ENCODE measurements at regions not wholly inside any gene's neighbourhood (a gene's known extent, or its start where the extent isn't known, plus 50 kb on each side); places are given as distances from the start of the nearest gene placed in this dataset.
"Not testable (repeated sequence)": the region's sequence is repeated elsewhere in the genome, so short reads cannot be mapped to it uniquely, and the experiment has no call there.

DNA sequence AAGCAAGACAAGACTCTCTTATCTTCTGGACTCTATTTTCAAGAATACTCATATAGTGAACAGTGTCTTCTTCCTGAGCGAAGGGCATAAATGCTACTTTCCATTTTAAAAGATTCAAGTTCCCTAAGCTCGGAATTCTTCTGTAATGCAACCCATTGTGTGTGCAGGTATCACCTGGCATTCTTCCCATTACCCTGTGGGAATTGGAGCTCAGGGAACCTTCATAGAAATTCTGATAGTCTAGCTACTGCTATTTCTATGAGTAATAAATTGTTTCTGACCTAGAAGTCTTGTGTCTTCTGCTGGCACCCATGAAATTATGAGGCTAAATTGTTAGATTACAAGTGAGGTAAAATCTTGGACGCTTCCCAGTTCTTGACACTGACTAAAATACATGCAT lies 324.1 kb upstream of the DIPK2B start:
- no peak for DNase-seq (ENCODE audit: low read depth in 4 of 4, low spot score in 3 of 4)

DNA sequence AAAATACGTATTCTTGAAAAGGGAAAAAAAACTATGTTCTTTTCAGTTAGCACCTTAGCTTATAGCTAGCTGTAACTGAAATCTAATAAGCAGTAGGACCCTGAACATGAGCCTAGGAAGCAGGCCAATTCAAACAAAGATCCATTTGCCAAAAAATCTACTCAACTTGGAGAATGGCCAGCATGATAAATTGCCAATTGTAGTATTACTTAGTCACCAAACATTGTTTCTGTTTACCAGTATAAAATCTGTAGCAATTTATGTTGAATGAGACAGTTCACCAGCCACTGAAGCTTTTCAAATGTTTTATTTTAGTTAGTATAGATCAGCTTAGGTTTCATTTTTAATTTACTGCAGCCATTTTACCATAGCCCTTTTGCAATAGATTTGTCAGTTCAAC lies 323.6 kb upstream of the DIPK2B start:
- no peak for DNase-seq (ENCODE audit: low read depth in 4 of 4, low spot score in 3 of 4)

DNA sequence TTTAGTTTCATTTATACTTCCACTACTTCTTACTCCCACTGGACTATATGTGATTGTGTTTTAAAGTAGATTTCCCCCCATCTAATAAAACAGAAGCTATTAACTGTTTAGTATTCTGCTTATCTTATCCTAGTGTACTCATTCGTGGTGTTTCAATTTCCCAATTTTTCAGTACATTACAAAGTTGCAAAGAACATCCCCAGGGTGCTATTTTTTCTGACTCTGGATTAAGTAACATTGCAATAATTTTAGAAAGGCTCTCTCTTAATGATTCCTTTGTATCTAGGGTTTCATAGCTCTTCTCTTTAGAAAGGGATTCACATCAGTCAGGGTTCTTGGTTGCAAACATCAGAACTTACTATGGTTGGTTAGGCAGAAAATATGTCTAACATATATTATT lies 317.9 kb upstream of the DIPK2B start:
- DNase-seq (ENCODE audit: low read depth in 4 of 4, low spot score in 3 of 4): no peak

DNA sequence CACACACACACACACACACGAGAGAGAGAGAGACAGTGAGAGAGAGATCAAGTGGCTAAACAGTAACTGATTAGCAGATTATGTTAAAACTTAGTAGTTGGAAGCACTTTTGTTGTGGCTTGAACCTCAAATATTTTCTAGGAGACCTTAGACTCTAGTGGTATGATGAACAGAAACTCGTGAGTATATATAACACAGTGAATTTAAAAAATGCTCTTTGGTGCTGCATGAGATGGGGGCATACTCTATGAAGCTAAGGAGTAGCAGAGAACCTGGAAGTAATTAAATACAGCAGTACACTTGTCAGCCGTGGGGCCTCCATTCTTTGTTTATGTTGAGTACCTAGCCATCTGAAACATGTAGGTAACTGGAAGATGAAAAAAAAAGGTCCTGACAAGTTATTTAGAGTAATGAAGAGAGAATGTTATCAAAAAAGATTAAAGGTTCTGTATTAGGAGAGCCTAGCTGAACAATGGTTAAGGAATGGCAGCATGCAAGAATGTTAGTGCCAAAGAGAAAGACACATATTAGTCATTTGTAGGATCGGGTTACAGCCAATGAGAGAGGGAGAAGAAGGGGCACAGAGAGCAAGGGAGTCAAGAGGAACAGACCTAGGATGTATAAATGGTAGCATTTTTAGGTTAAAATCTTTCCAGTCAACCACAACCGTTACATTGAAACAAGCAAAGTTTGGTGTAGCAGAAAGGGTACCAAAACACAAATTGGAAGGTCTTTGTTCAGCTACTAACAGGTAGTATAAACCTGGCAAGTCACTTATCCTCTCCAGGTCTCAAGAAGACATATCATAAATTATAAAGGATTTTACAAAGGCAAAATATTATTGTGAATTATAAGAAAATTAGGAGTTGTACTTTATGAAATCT lies 316.7 kb upstream of the DIPK2B start:
- no peak for DNase-seq (ENCODE audit: low read depth in 4 of 4, low spot score in 3 of 4)

DNA sequence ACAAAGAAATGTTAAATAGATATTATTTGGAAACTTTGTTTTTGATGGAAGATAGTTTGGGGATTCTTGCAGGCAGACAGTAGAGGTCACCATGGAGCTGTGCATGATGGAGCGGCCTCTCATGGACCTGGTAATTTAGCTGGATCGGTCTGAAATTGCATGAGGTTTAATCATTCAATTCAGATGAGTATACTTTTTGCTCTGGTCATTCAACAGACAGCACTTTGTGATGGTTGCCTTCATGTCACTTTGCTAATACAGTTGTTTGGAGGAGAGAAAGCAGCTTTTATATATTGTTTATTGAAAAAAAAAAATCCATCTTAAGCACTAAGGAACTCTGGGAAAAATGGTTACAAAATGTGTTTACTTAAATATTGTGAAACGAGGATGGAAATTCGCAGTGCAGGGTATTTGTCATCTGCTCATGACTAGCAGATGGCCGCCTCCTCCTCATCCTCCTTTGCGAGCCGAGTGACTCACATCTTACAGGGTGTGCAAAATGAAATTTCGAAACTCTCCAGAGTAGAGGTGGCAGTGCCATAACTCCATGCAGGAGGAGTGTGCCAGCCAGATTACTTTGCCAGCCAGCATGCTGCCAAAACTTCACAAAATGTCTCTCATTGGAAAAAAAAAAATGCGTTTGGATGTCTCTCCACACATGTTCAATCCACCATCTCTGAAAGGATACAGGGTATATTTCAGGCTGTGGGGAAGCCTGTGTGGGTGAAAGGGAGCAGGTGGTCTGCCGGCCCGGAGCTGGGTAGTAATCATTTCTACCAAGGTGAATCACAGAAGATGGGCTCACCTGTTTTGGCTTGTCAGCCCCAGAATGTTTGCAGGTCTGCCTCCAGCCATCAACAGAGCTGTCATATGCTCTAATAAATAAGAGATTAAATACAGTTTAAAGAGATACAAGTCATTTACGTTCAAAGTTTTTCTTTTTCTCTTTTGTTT lies 314.9 kb upstream of the DIPK2B start:
- DNase-seq (ENCODE audit: low read depth in 4 of 4, low spot score in 3 of 4): no peak

DNA sequence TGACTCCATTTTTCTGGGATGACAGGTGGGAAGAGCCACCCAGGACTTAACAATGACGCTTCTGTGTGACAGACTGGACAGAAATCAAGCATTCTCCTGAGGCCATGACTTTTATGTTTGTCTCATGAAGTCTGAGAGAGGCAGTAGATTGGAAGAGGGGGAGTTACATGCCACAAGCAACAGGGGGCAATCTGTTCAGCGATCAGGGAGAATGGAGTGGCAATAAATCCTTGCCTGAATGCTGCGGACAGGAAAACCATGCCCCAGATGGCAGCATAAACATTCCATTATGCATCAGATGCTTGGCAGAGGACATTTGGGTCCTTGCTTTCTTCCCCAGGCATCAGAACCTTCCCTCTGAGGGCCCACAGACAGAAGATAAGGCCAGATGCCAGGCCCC lies 312.4 kb upstream of the DIPK2B start:
- DNase-seq (ENCODE audit: low read depth in 4 of 4, low spot score in 3 of 4): no peak

DNA sequence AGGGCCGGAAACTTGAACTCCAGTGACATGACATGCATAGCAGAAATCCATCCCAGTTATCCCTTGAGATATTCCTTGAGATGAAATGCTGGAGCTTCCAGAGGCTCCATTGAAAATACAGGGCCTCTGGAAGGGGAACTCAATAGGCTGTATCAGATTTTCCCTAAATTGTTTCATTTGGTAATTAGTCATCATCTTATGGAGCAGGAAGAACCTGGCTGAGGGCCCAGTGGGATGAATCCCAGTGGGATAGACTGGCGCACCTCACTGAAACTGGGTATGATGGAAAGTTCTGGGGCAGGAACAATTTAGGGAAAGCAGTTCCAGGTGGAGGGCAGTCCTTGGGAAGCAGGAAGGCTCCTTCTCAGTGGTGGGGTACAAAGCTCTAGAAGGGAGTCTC lies 307.8 kb upstream of the DIPK2B start:
- DNase-seq (ENCODE audit: low read depth in 4 of 4, low spot score in 3 of 4): no peak

DNA sequence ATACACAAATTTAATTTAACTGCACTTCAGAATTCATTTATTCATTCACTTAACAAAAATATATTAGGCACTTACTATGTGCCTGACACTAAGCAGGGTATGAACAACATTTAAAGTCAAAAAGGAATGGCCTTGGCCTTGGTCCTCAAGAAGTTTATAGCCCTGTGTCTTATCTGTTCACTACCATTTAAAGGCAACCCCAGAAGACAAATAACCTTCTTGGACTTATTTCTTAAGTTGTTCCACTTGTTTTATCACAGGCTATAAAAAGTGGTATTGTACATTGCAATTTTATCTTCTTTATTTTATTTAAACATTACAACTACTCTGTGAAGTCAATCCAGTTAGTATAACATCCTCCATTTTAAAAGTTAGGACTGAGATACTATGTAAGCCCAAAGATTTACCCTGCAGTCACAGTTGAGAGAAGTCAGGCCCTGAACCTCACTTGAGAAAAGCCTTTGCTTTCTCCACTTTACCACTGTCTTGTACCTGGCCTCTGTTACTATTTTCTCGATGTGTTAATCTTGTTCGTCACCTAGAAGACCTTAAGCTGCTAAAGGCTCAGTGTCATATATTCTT lies 305.6 kb upstream of the DIPK2B start:
- no peak for DNase-seq (ENCODE audit: low read depth in 4 of 4, low spot score in 3 of 4)

DNA sequence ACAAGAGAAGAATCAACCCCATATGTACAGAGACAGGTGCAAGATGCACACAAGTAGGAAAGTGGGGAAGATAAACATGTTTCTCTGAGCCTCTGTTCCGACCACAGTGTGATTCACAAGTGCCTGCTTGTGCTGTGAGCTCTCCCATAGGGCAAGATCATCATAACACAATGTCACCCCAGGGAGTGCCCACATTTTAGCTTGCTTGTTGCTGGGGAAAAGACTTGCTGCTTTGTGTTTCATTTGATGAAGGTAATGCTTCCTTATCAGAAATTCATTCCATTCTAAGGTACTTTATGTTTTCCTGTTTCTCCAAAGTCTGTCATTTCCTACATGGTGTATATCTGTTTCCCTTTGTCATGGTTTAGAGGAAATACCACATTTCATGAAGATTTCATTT lies 304.5 kb upstream of the DIPK2B start:
- no peak for DNase-seq (ENCODE audit: low read depth in 4 of 4, low spot score in 3 of 4)

DNA sequence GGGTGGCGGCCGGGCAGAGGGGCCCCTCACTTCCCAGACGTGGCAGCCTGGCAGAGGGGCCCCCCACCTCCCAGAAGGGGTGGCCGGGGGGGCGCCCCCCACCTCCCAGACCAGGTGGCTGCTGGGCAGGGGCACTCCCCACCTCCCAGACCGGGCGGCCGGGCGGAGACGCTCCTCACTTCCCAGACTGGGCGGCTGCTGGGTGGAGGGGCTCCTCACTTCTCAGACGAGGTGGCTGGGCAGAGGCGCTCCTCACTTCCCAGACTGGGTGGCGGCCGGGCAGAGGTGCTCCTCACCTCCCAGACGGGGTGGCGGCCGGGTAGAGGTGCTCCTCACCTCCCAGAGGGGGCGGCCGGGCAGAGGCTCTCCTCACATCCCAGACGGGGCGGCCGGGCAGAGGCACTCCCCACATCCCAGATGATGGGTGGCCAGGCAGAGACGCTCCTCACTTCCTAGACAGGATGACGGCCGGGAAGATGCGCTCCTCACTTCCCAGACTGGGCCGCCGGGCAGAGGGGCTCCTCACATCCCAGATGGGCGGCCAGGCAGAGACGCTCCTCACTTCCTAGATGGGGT lies 303.2 kb upstream of the DIPK2B start:
- DNase-seq (ENCODE audit: low read depth in 4 of 4, low spot score in 3 of 4): not testable (repeated sequence)

DNA sequence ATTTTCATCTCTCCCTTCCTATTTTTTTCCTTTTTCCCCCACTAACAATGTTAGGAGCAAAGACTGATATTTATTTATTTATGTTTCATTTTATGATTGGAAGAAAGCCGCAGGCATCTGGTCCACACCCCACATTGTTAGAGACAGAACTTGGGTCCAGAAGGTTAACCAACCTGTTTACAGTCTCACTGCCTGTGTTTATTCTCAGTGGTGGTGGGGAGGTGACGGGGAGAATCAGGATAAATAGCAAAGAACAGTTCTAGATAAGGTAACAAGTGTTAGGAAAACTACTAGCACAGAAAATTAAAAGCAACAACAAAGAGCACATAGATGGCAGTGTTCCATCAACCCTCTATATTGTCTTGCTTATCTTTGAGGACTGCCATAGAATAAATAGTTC lies 301.7 kb upstream of the DIPK2B start:
- DNase-seq (ENCODE audit: low read depth in 4 of 4, low spot score in 3 of 4): no peak

DNA sequence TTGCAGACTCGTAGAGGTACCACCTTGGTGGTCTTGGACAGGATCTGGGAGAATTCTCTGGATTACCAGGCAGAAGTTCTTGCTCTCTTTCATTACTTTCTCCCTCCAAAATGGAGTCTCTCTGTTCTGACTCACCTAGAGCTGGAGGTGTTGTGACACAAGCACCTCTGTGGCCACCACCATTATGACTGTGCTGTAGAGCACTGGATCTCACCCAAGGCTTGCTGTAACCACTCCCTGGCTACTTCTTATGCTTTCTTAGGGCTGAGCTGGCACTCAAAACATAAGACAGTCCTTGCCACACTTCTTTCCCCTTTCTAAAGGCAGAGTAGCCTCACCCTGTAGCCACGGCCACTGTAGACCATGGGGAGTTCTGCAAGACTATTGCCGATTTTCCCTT lies 296.6 kb upstream of the DIPK2B start:
- no peak for DNase-seq (ENCODE audit: low read depth in 4 of 4, low spot score in 3 of 4)

DNA sequence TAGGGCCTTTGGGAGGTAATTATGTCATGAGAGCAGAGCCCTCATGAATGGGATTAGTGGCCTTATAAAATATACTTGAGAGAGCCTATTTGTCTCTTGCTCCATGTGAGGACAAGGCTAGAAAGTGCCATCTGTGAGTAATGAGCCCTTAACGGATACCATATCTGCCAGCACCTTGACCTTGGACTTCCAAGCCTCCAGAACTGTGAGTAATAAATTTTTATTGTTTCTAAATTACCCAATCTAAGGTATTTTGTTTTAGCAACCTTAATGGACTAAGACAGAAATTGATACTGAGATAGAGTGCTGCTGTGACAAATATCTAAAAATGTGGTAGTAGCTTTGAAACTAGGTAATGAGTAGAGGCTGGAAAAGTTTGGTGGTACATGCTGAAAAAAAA lies 285.0 kb upstream of the DIPK2B start:
- no peak for DNase-seq (ENCODE audit: low read depth in 4 of 4, low spot score in 3 of 4)

DNA sequence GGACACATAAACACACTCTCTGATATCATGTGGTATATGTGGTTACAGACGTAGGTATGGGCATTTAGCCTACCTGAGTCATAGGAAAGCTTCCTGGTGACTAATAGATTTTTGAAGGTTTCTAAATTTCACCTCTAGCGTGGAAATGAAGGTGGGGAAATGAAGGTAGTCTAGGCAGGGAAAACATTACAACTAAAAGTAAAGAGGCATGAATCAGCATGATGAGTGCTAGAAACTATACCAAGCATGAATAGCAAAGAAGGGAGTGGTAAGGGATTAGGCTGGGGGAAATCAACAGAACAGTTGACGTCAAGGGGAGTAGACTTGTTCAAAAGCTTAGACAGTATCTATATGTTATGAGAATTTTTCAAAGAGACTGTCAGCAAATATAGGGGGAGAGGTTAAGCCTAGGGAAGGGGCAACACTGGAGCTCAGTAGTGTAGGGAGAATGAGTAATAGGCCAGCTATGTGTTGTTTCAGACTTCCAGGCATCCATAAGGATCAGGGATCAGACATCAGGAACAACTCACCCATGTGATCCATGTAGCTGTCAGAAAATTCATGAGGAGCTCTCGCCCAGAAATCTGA lies 279.3 kb upstream of the DIPK2B start:
- no peak for DNase-seq (ENCODE audit: low read depth in 4 of 4, low spot score in 3 of 4)

DNA sequence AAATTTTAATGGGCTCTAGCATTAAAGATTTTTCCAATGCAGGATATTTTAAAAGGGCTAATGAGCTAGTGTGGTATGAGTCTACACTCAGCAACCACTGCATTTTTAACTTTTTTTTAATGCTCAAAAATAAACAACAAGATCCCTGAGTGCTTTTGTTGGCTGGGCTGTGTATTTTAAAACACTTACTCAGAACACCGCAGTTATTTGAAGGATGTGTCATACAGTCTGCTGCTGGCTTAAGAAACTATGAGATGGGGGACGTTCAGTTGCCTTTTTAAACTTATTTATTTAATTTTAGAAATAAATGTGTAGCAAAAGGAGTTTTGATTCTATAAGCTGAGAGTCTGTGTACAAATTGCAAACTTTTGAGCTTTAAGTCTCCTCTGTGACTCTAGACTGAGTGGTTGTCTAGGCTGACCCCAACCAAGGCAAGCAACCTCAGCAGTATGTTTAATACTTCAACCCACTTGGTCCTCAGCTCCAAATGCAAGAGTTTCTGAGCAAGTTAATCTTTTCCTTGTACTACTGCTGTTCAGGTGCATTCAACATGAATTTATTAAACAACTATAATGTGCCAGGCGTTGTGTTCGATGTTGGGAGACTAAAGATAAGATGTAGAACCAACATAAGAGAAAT lies 278.6 kb upstream of the DIPK2B start:
- no peak for DNase-seq (ENCODE audit: low read depth in 4 of 4, low spot score in 3 of 4)

DNA sequence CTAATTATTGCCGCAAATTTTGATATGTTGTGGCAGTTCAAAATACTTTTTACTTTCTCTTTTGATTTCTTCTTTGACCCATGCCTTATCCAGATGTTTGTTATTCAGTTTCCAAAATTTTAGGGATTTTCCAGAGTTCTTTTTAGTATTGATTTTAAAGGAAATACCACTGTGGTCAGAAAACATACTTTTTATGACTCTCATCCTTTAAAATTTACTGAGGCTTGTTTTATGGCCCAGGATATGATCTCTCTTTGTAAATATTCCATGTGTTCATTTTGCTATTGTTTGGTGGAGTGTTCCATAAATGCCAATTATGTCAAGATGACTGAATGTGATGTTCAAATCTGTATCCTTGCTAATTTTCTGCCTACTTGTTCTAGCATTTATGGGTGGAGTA lies 272.3 kb upstream of the DIPK2B start:
- no peak for DNase-seq (ENCODE audit: low read depth in 4 of 4, low spot score in 3 of 4)

DNA sequence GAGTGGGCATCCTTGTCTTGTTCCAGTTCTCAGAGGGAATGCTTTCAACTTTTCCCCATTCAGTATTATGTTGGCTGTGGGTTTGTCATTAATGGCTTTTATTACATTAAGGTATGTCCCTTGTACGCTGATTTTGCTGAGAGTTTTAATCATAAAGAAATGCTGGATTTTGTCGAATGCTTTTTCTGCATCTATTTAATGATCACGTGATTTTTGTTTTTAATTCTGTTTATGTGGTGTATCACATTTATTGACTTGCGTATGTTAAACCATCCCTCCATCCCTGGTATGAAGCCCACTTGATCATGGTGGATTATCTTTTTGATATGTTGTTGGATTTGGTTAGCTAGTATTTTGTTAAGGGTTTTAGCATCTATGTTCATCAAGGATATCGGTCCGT lies 266.9 kb upstream of the DIPK2B start:
- DNase-seq (ENCODE audit: low read depth in 4 of 4, low spot score in 3 of 4): not testable (repeated sequence)

DNA sequence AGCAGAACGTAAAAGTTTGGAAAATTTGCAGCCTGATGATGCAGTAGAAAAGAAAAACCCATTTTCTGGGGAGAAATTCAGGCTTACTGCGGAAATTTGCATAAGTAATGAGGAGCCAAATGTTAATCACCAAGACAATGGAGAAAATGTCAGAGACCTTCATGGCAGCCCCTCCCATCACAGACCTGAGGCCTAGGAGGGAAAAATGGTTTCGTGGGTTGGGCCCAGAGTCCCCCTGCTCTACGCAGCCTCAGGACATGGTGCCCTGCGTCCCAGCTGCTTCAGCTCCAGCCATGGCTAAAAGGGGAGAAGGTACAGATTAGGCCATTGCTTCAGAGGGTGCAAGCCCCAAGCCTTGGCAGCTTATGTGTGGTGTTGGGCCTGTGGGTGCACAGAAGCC lies 255.1 kb upstream of the DIPK2B start:
- not testable (repeated sequence) for DNase-seq (ENCODE audit: low read depth in 4 of 4, low spot score in 3 of 4)

DNA sequence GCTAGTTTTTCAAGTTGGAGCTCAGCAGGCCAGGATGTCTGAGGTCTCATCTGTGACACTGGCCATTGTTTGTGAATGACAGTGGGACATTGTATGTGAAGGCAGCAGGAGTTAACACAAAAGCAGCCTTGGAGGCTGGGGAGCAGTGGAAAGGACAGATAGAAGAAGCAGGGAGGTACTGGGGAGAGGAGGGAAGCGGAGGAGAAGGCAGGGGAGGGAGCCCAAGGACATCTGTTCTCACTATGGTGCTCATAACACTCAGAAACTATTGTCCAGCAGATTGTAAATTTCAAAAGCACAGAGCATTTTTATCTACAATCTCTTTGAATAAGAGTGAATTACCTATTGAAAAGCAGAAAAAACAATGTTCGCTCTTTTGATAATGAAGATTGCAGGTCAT lies 253.6 kb upstream of the DIPK2B start:
- no peak for DNase-seq (ENCODE audit: low read depth in 4 of 4, low spot score in 3 of 4)

DNA sequence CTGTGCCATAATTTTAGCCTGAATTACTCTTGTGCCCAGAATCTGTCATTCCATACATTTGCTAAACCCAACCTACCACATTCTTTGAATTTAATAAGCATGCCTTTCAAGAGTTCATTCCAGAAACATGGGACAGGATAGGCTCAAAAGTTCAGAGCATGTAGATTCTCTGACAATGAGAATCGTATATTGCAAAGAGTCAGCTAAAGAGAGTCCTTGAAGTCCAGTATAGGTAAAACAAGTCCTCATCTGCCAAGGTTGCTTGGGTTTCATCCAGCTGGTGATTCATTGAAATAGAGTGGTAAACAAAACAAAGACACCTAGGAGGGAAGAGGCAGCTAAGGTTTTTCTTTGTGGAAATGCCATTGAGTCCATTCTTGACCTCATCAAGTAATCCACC lies 249.3 kb upstream of the DIPK2B start:
- no peak for DNase-seq (ENCODE audit: low read depth in 4 of 4, low spot score in 3 of 4)

All from left renal pelvis (tissue), 4 donors.